ENCODE measurements at regions not wholly inside any gene's neighbourhood (a gene's known extent, or its start where the extent isn't known, plus 50 kb on each side); places are given as distances from the start of the nearest gene placed in this dataset.

DNA sequence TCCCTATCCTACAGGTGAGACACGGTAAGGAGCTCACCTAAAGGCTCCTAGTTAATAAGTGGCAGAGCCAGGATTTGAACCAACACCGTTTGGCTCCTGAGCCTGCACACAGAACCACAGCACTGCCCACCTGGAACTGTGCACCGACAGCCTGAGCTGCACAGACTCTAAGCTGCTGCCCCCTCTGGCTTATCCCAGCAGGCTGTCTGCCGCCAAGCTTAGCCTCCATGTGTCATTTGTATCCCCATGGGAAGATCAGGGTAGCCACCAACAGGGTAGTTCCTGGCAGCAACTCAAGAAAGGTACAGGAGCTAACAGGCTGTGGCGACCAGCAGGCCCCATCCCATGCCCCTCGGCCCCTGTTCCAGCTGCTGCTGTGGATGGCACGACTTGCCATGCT is 135.7 kb downstream of the LRRC30 start:
- no peak for ATAC-seq (ENCODE audit: low FRiP score)

DNA sequence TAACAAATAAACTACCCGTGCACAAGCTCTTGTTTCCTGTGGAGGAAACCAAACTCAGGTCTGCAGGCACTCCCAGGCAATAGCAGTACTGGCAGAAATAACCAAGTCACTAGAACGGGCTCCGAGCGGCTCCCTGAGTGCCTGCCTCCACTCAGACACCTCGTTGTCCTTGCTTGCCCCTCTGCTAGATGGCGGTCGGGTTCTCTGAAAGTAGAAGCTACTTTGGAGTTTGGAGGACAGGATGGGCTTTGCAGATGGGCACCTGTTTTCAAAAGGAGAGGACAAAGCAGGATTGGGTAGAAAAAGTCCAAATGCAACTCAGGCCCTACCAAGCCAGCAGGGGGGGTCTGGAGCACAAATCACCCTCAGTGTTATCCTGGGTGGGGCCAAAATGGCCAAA is 136.4 kb downstream of the LRRC30 start:
- intact Hi-C loops (cut with DNase I): no loop called here

More for the DNA sequence above, 135.7 kb downstream of the LRRC30 start:
- no peak overlapping the region for H3K27ac ChIP-seq (ENCODE audit: low read depth in 1 of 2, low read length in 2 of 2)
- intact Hi-C loops (cut with DNase I): no loop called here
- DNase-seq: no peak
- H3K4me1 ChIP-seq (ENCODE audit: control insufficient read depth in 1 of 2, insufficient read depth in 2 of 2, low read length in 2 of 2): no peaks in the 10 kb centered on the region
- no peak overlapping the region for H3K4me3 ChIP-seq (ENCODE audit: low read length in 2 of 2)
- no peaks in the 10 kb centered on the region for H3K27me3 ChIP-seq (ENCODE audit: control insufficient read depth in 1 of 2, insufficient read depth in 2 of 2, low read length in 1 of 2)
- H3K36me3 ChIP-seq (ENCODE audit: control insufficient read depth in 1 of 2, insufficient read depth in 2 of 2, low read length in 1 of 2): no peaks in the 10 kb centered on the region
- 76 to 81% methylated on average over 7 of the region's 7 CpGs for WGBS, 2 donors
- H3K9me3 ChIP-seq (ENCODE audit: control insufficient read depth, low read length): no peaks in the 10 kb centered on the region

DNA sequence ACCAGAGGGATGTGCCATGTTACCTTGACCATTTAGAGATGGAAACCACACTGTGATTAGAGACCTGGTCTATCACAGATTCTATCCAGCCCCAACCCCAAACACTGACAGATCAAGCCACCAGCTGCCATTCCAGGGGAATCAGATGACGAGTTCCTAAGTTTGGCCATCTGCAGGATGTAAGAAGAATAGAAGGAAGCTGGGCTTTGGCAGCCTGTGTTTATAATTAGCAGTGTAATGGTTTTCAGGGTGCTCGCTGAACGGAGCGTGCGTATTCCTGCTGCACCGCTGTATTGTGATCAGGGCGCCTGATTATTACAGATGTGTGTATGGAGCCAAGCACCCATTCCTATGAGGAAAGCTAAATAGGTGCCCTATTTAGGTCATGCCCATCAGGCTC is 138.1 kb downstream of the LRRC30 start:
- Histone ChIP-seq H3K36me3 (ENCODE audit: control insufficient read depth in 1 of 2, insufficient read depth in 2 of 2, low read length in 1 of 2) (no peaks in the 10 kb centered on the region), H3K4me1 (ENCODE audit: control insufficient read depth in 1 of 2, insufficient read depth in 2 of 2, low read length in 2 of 2) (no peaks in the 10 kb centered on the region), H3K4me3 (ENCODE audit: low read length in 2 of 2) (no peak overlapping the region), H3K27ac (ENCODE audit: low read depth in 1 of 2, low read length in 2 of 2) (no peak overlapping the region), H3K27me3 (ENCODE audit: control insufficient read depth in 1 of 2, insufficient read depth in 2 of 2, low read length in 1 of 2) (no peaks in the 10 kb centered on the region), H3K9me3 (ENCODE audit: control insufficient read depth, low read length) (no peaks in the 10 kb centered on the region)
- DNase-seq (no peak), ATAC-seq (ENCODE audit: low FRiP score) (no peak)
- intact Hi-C loops (cut with DNase I): no loop called here
- 94% methylated on average over 7 of the region's 7 CpGs for WGBS, 2 donors

More for the DNA sequence above, 136.4 kb downstream of the LRRC30 start:
- no peaks in the 10 kb centered on the region for H3K36me3 ChIP-seq (ENCODE audit: control insufficient read depth in 1 of 2, insufficient read depth in 2 of 2, low read length in 1 of 2)
- no peak for ATAC-seq (ENCODE audit: low FRiP score)
- H3K4me3 ChIP-seq (ENCODE audit: low read length in 2 of 2): no peak overlapping the region
- no peak for DNase-seq
- WGBS, 2 donors: 71 to 76% methylated on average over 7 of the region's 7 CpGs
- no peaks in the 10 kb centered on the region for H3K27me3 ChIP-seq (ENCODE audit: control insufficient read depth in 1 of 2, insufficient read depth in 2 of 2, low read length in 1 of 2)
- no peaks in the 10 kb centered on the region for H3K4me1 ChIP-seq (ENCODE audit: control insufficient read depth in 1 of 2, insufficient read depth in 2 of 2, low read length in 2 of 2)
- no peaks in the 10 kb centered on the region for H3K9me3 ChIP-seq (ENCODE audit: control insufficient read depth, low read length)
- no peak overlapping the region for H3K27ac ChIP-seq (ENCODE audit: low read depth in 1 of 2, low read length in 2 of 2)

DNA sequence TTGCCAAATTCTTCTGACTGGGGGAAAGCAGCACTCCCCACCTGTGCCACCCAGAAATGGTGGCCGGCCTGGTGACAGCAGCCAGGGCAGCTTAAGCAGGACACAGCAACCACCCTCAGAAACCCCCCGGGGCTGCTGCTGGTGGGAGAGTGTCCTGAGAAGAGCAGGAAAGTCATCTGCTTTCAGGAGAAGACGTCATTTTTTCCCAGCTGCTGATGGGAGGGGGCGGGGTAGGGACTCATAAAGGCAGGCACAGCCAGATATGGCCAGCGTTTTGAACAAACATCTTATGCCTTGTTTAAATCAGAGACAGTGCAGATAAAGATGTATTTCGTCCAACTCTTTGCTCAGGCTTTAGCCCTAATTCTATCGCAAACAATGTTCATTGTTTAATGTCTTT is 139.5 kb downstream of the LRRC30 start:
- Histone ChIP-seq H3K9me3 (ENCODE audit: control insufficient read depth, low read length) (no peaks in the 10 kb centered on the region), H3K36me3 (ENCODE audit: control insufficient read depth in 1 of 2, insufficient read depth in 2 of 2, low read length in 1 of 2) (no peaks in the 10 kb centered on the region), H3K4me3 (ENCODE audit: low read length in 2 of 2) (no peak overlapping the region), H3K4me1 (ENCODE audit: control insufficient read depth in 1 of 2, insufficient read depth in 2 of 2, low read length in 2 of 2) (no peaks in the 10 kb centered on the region), H3K27ac (ENCODE audit: low read depth in 1 of 2, low read length in 2 of 2) (no peak overlapping the region), H3K27me3 (ENCODE audit: control insufficient read depth in 1 of 2, insufficient read depth in 2 of 2, low read length in 1 of 2) (no peaks in the 10 kb centered on the region)
- WGBS, 2 donors: 45 to 51% methylated on average over 7 of the region's 7 CpGs
- intact Hi-C loops (cut with DNase I): no loop called here
- ATAC-seq (ENCODE audit: low FRiP score) (no peak), DNase-seq (no peak)

DNA sequence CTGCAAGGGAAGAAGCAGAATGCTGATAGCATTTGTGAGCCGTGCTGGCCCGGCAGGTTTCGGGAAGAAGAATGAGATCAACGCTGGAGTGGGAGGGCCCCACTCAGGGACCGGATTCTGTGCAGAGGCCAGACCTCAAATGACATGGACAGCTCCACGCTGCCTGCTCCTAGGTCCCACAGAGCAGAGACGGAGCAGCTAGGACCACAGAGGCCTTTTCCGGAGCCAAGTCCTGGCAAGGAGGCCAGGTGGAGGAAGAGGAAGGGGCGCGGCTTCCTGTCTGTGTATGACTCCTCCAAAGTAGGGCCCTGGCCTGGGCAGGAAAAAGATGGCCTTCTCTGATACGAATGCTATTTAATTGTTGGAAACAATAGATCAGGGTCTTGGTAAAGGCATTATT is 139.9 kb downstream of the LRRC30 start:
- no peaks in the 10 kb centered on the region for H3K4me1 ChIP-seq (ENCODE audit: control insufficient read depth in 1 of 2, insufficient read depth in 2 of 2, low read length in 2 of 2)
- no peak overlapping the region for H3K4me3 ChIP-seq (ENCODE audit: low read length in 2 of 2)
- no peak overlapping the region for H3K27ac ChIP-seq (ENCODE audit: low read depth in 1 of 2, low read length in 2 of 2)
- H3K9me3 ChIP-seq (ENCODE audit: control insufficient read depth, low read length): no peaks in the 10 kb centered on the region
- DNase-seq (peak in 1 of 2 donors; percentile 80), ATAC-seq (ENCODE audit: low FRiP score) (peak; percentile 90)
- H3K36me3 ChIP-seq (ENCODE audit: control insufficient read depth in 1 of 2, insufficient read depth in 2 of 2, low read length in 1 of 2): no peaks in the 10 kb centered on the region
- 27 to 35% methylated on average over 11 of the region's 11 CpGs for WGBS, 2 donors
- no peaks in the 10 kb centered on the region for H3K27me3 ChIP-seq (ENCODE audit: control insufficient read depth in 1 of 2, insufficient read depth in 2 of 2, low read length in 1 of 2)
- intact Hi-C loops (cut with DNase I): no loop called here

DNA sequence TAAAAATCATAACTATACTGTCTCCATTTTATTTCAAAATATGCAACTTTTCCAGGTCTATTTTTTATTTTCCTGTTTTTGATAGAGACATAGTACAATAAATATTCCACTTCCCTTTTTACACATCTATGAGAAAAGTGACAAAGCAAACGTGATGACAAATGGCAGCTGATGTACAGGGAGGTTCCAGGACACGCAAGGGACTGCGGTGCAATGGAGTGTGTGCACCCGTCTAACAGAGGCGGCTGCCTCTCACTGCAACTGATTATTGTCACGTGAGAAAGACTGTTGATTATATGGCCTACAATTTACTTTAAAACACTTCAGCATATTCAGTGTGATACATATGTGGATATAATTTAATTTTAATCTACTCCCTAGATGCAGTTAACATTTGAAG is 142.6 kb downstream of the LRRC30 start:
- Histone ChIP-seq H3K4me1 (ENCODE audit: control insufficient read depth in 1 of 2, insufficient read depth in 2 of 2, low read length in 2 of 2) (no peaks in the 10 kb centered on the region), H3K27me3 (ENCODE audit: control insufficient read depth in 1 of 2, insufficient read depth in 2 of 2, low read length in 1 of 2) (peaks cover 0 to 1% of the 10 kb centered on the region in 2 donors), H3K27ac (ENCODE audit: low read depth in 1 of 2, low read length in 2 of 2) (no peak overlapping the region), H3K4me3 (ENCODE audit: low read length in 2 of 2) (no peak overlapping the region), H3K9me3 (ENCODE audit: control insufficient read depth, low read length) (peaks cover 5% of the 10 kb centered on the region), H3K36me3 (ENCODE audit: control insufficient read depth in 1 of 2, insufficient read depth in 2 of 2, low read length in 1 of 2) (no peaks in the 10 kb centered on the region)
- 77 to 87% methylated on average over 6 of the region's 6 CpGs for WGBS, 2 donors
- intact Hi-C loops (cut with DNase I): no loop called here
- no peak for DNase-seq
- no peak for ATAC-seq (ENCODE audit: low FRiP score)

DNA sequence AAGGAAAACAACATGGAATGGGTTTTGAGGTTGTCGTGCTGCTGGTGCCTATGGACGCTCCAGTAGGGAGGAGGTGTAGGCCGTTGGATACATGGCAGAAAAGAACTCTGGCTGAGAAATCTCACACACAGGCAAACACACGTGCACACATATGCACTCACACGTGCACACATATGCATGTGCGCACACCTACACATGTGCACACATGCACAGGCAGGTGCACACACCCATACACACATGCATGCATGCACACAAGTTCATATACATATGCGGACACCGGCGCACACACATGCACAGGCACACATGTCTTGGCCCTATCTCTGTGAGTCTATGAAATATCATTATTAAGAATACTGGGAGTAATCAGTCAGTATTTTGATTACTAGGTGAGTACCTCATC is 150.4 kb downstream of the LRRC30 start:
- no peak overlapping the region for H3K27ac ChIP-seq (ENCODE audit: low read depth in 1 of 2, low read length in 2 of 2)
- no peaks in the 10 kb centered on the region for H3K36me3 ChIP-seq (ENCODE audit: control insufficient read depth in 1 of 2, insufficient read depth in 2 of 2, low read length in 1 of 2)
- H3K4me3 ChIP-seq (ENCODE audit: low read length in 2 of 2): no peak overlapping the region
- DNase-seq (no peak), ATAC-seq (ENCODE audit: low FRiP score) (no peak)
- H3K9me3 ChIP-seq (ENCODE audit: control insufficient read depth, low read length): peaks cover 5% of the 10 kb centered on the region
- 93 to 98% methylated on average over 9 of the region's 9 CpGs for WGBS, 2 donors
- intact Hi-C loops (cut with DNase I): no loop called here
- H3K27me3 ChIP-seq (ENCODE audit: control insufficient read depth in 1 of 2, insufficient read depth in 2 of 2, low read length in 1 of 2): peaks cover 0 to 1% of the 10 kb centered on the region in 2 donors
- no peaks in the 10 kb centered on the region for H3K4me1 ChIP-seq (ENCODE audit: control insufficient read depth in 1 of 2, insufficient read depth in 2 of 2, low read length in 2 of 2)

DNA sequence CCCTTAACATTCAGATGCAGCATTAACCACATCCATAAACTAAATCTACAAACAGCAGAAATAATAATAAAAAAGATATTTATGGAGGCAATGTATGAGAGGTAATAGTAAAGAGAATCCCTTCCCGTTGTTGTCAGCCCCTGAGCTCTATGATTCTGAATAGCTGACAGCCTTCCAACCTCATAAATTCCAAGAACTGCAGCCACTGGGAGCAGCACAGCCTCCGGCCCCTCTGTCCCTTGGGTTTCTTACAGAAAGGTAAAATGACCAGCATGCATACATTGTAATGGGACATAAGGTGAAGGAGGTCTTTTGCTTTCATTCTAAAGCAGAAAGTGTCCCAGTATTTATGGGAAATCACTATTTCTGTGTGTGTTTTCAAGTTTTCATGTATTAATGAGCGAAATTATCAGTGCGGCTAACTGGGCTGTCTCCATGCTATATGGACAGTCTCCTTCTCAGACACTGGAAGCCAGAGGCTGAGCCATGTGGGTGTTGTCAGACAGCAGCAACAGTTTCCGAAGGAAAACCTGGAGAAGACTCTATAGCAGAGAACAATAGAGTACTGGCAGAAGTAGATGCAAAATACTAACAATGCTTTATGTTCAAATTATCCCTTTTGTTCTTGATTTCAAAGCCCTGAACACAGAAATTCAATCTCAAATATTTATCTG is 151.6 kb downstream of the LRRC30 start:
- 56 to 58% methylated on average over 5 of the region's 5 CpGs for WGBS, 2 donors
- H3K4me3 ChIP-seq (ENCODE audit: low read length in 2 of 2): no peak overlapping the region
- H3K36me3 ChIP-seq (ENCODE audit: control insufficient read depth in 1 of 2, insufficient read depth in 2 of 2, low read length in 1 of 2): no peaks in the 10 kb centered on the region
- H3K27me3 ChIP-seq (ENCODE audit: control insufficient read depth in 1 of 2, insufficient read depth in 2 of 2, low read length in 1 of 2): peaks cover 0 to 1% of the 10 kb centered on the region in 2 donors
- no peak overlapping the region for H3K27ac ChIP-seq (ENCODE audit: low read depth in 1 of 2, low read length in 2 of 2)
- intact Hi-C loops (cut with DNase I): no loop called here
- ATAC-seq (ENCODE audit: low FRiP score) (no peak), DNase-seq (no peak)
- H3K9me3 ChIP-seq (ENCODE audit: control insufficient read depth, low read length): no peaks in the 10 kb centered on the region
- H3K4me1 ChIP-seq (ENCODE audit: control insufficient read depth in 1 of 2, insufficient read depth in 2 of 2, low read length in 2 of 2): no peaks in the 10 kb centered on the region
